ENCODE measurements at regions not wholly inside any gene's neighbourhood (a gene's known extent, or its start where the extent isn't known, plus 50 kb on each side); places are given as distances from the start of the nearest gene placed in this dataset.

GRCh38 chr12:19755136-19755535 lies 315.8 kb downstream of the AEBP2 start:
- no peak for TF ChIP-seq FOXP2 (optimal IDR thresholded peaks at IDR 0.05; ENCODE audit: control extremely low read depth, extremely low read length, insufficient read depth)
- TF ChIP-seq POLR2AphosphoS5 (IDR thresholded peaks at IDR 0.05; ENCODE audit: borderline replicate concordance, low read depth, low read length), result no peak
- no peak for TF ChIP-seq EZH2 (IDR thresholded peaks at IDR 0.05)
